Testis (tissue), 2 donors: ENCODE measurements at regions not wholly inside any gene's neighbourhood (a gene's known extent, or its start where the extent isn't known, plus 50 kb on each side); places are given as distances from the start of the nearest gene placed in this dataset.

Source experiments
- POLR2A ChIP-seq: fragments of 450-650 bp; IDR thresholded peaks from one replicate; pipeline ENCODE4 v1.6.1; 2017; ENCODE audit warnings: antibody characterized with exemption, mild to moderate bottlenecking, moderate library complexity
- TF ChIP-seq, protein P1 (sequence below), 3 experiments: fragments of 450-650 bp in 2 of 3; fragments of 200-600 bp in 1 of 3; sonication (generic) in 1 of 3; IDR thresholded peaks; one replicate each; pipeline ENCODE4 v1.5.1; 2016 to 2019; ENCODE audit warnings: antibody characterized with exemption in 3 of 3, mild to moderate bottlenecking in 2 of 3, moderate library complexity in 1 of 3

DNA sequence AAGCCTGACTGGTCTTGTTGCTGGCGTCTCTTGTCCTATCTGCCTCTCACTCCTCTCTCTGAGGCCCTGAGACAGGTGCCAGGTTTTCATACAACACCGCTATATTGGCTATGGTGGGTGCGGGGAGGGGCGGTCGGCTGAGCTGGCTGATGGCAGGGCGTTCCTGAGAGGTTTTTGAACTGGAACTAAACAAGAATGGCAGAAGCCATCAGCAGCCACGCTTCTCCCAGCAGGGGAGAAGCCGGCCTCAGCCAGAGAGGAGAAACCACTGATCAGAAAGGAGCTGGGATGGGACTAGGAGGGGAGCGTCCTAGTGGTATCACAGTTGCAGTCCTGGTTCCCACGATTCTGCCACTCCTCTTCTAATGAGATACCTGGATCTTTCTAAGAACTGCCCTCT, 89.9 kb upstream of the PRR23E start:
- TF ChIP-seq, protein P1, sequence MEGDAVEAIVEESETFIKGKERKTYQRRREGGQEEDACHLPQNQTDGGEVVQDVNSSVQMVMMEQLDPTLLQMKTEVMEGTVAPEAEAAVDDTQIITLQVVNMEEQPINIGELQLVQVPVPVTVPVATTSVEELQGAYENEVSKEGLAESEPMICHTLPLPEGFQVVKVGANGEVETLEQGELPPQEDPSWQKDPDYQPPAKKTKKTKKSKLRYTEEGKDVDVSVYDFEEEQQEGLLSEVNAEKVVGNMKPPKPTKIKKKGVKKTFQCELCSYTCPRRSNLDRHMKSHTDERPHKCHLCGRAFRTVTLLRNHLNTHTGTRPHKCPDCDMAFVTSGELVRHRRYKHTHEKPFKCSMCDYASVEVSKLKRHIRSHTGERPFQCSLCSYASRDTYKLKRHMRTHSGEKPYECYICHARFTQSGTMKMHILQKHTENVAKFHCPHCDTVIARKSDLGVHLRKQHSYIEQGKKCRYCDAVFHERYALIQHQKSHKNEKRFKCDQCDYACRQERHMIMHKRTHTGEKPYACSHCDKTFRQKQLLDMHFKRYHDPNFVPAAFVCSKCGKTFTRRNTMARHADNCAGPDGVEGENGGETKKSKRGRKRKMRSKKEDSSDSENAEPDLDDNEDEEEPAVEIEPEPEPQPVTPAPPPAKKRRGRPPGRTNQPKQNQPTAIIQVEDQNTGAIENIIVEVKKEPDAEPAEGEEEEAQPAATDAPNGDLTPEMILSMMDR (IDR thresholded peaks at IDR 0.05): no peak
- no peak for TF ChIP-seq POLR2A
